ENCODE measurements at regions not wholly inside any gene's neighbourhood (a gene's known extent, or its start where the extent isn't known, plus 50 kb on each side); places are given as distances from the start of the nearest gene placed in this dataset.

GRCh38 chr9:12955510-12956163, 180.8 kb downstream of the LURAP1L start:
- Histone ChIP-seq H3K4me3 (no peak overlapping the region), H3K9me3 (peaks cover 4% of the 10 kb centered on the region), H3K27me3 (no peaks in the 10 kb centered on the region), H3K27ac (no peak overlapping the region), H3K4me1 (no peaks in the 10 kb centered on the region), H3K36me3 (no peaks in the 10 kb centered on the region)
- TF ChIP-seq, protein P1, sequence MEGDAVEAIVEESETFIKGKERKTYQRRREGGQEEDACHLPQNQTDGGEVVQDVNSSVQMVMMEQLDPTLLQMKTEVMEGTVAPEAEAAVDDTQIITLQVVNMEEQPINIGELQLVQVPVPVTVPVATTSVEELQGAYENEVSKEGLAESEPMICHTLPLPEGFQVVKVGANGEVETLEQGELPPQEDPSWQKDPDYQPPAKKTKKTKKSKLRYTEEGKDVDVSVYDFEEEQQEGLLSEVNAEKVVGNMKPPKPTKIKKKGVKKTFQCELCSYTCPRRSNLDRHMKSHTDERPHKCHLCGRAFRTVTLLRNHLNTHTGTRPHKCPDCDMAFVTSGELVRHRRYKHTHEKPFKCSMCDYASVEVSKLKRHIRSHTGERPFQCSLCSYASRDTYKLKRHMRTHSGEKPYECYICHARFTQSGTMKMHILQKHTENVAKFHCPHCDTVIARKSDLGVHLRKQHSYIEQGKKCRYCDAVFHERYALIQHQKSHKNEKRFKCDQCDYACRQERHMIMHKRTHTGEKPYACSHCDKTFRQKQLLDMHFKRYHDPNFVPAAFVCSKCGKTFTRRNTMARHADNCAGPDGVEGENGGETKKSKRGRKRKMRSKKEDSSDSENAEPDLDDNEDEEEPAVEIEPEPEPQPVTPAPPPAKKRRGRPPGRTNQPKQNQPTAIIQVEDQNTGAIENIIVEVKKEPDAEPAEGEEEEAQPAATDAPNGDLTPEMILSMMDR (IDR thresholded peaks at IDR 0.05), result no peak
- no peak for ATAC-seq
- intact Hi-C loops (cut with DNase I), result no loop called here
- DNase-seq, result no peak

GRCh38 chr9:12956261-12956660, 181.4 kb downstream of the LURAP1L start:
- DNase-seq (no peak), ATAC-seq (no peak)
- no peaks in the 10 kb centered on the region for H3K27me3 ChIP-seq
- H3K27ac ChIP-seq, result no peak overlapping the region
- no peaks in the 10 kb centered on the region for H3K36me3 ChIP-seq
- TF ChIP-seq, protein P1 (IDR thresholded peaks at IDR 0.05), result no peak
- no peak overlapping the region for H3K4me3 ChIP-seq
- intact Hi-C loops (cut with DNase I), result no loop called here
- H3K4me1 ChIP-seq, result no peaks in the 10 kb centered on the region
- H3K9me3 ChIP-seq, result peaks cover 4% of the 10 kb centered on the region

GRCh38 chr9:12956805-12957204, 182.0 kb downstream of the LURAP1L start:
- H3K4me3 ChIP-seq, result no peak overlapping the region
- intact Hi-C loops (cut with DNase I), result no loop called here
- H3K9me3 ChIP-seq, result peaks cover 4% of the 10 kb centered on the region
- DNase-seq (no peak), ATAC-seq (no peak)
- no peak overlapping the region for H3K27ac ChIP-seq
- TF ChIP-seq, protein P1 (IDR thresholded peaks at IDR 0.05), result no peak
- no peaks in the 10 kb centered on the region for H3K36me3 ChIP-seq
- H3K4me1 ChIP-seq, result no peaks in the 10 kb centered on the region
- no peaks in the 10 kb centered on the region for H3K27me3 ChIP-seq

DNA sequence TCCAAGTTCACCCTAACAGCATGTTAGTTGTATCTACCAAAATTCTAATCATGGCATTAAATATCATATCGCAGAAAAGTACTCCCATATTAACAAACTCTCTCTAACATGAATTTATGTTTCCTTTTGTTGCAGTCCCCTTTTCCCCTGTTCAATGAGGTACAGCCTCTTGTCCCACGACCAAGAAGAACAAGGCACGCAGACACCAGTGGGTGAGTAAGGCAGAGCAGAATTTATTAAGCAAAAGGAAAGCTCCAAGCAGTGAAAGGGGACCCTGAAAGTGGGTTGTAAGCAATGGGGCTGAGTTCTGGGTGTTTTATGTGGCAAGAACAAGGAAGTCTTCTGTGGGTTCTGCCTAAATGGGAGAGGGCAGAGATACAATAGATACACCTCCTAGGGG, 183.5 kb downstream of the LURAP1L start:
- H3K36me3 ChIP-seq, result no peaks in the 10 kb centered on the region
- TF ChIP-seq, protein P1 (IDR thresholded peaks at IDR 0.05), result no peak
- intact Hi-C loops (cut with DNase I), result no loop called here
- peaks cover 4% of the 10 kb centered on the region for H3K9me3 ChIP-seq
- H3K27ac ChIP-seq, result no peak overlapping the region
- no peak for DNase-seq
- no peaks in the 10 kb centered on the region for H3K4me1 ChIP-seq
- no peak overlapping the region for H3K4me3 ChIP-seq
- H3K27me3 ChIP-seq, result no peaks in the 10 kb centered on the region
- ATAC-seq, result no peak

GRCh38 chr9:12958708-12959107, 183.9 kb downstream of the LURAP1L start:
- TF ChIP-seq, protein P1 (IDR thresholded peaks at IDR 0.05), result no peak
- no peaks in the 10 kb centered on the region for H3K27me3 ChIP-seq
- no peaks in the 10 kb centered on the region for H3K36me3 ChIP-seq
- intact Hi-C loops (cut with DNase I), result no loop called here
- no peaks in the 10 kb centered on the region for H3K4me1 ChIP-seq
- peaks cover 4% of the 10 kb centered on the region for H3K9me3 ChIP-seq
- H3K4me3 ChIP-seq, result no peak overlapping the region
- no peak overlapping the region for H3K27ac ChIP-seq
- ATAC-seq, result no peak
- DNase-seq, result no peak

All from upper lobe of right lung (tissue), 1 donor.